ENCODE measurements at regions not wholly inside any gene's neighbourhood (a gene's known extent, or its start where the extent isn't known, plus 50 kb on each side); places are given as distances from the start of the nearest gene placed in this dataset.

- no peak overlapping the region for H3K27ac ChIP-seq (ENCODE audit: low read depth, low read length)
- no peaks in the 10 kb centered on the region; the same call in 1 of the 2 replicates for H3K23me2 ChIP-seq (ENCODE audit: low read depth, low read length)
- no peak overlapping the region for H3K56ac ChIP-seq (replicated peaks; ENCODE audit: insufficient read length, low read depth, low read length)
- no peak for FAIRE-seq
- H2AK5ac ChIP-seq (ENCODE audit: low read depth, low read length): no peak overlapping the region
- no peaks in the 10 kb centered on the region for H3K79me2 ChIP-seq (ENCODE audit: control insufficient read depth in 1 of 2, insufficient read depth in 2 of 2, low read length in 2 of 2)
- no peak overlapping the region for H4K5ac ChIP-seq (ENCODE audit: insufficient read length, low read depth, low read length)
- no peaks in the 10 kb centered on the region for H3K79me1 ChIP-seq (ENCODE audit: low read depth, low read length)
- DNase-seq (ENCODE audit: low read depth in 1 of 2, low spot score in 2 of 2): no peak
- H4K91ac ChIP-seq (replicated peaks; ENCODE audit: insufficient read length, low read length): no peak overlapping the region
- no peak overlapping the region for H3K9ac ChIP-seq (replicated peaks in 1 of 4; ENCODE audit: extremely low read depth in 1 of 4, low read depth in 3 of 4, low read length in 3 of 4)
- CTCF ChIA-PET (ENCODE audit: partially characterized antibody): interaction anchor here (1.1 to 1.7 kb wide), 3 partner anchors 20 to 191 kb away, joined by 3 to 12 read pairs (median 4); no protein-coding TSS in a partner anchor
- H3K36me3 ChIP-seq (ENCODE audit: control insufficient read depth in 2 of 4, insufficient read depth in 4 of 4, low read length in 3 of 4): no peaks in the 10 kb centered on the region
- H3K23ac ChIP-seq (ENCODE audit: insufficient read length): no peak overlapping the region
- H3K4me2 ChIP-seq (ENCODE audit: insufficient read depth in 1 of 2, low read depth in 2 of 2, low read length in 2 of 2): no peak overlapping the region
- H3K4me1 ChIP-seq (replicated peaks in 1 of 4; ENCODE audit: control insufficient read depth in 3 of 4, insufficient read depth in 4 of 4, low read length in 3 of 4): no peaks in the 10 kb centered on the region
- no peak overlapping the region for H2BK12ac ChIP-seq (ENCODE audit: low read depth, low read length)
- no peak overlapping the region for H3K4ac ChIP-seq (replicated peaks; ENCODE audit: insufficient read length, low read depth, low read length)
- no peak overlapping the region for H3K14ac ChIP-seq (ENCODE audit: insufficient read length)
- POLR2A ChIA-PET (ENCODE audit: partially characterized antibody): no interaction called here
- no peak overlapping the region for H2AFZ ChIP-seq (ENCODE audit: low read length)
- H2BK15ac ChIP-seq (ENCODE audit: low read length): no peak overlapping the region
- H3K9me3 ChIP-seq (ENCODE audit: insufficient read depth in 2 of 2, low read depth in 1 of 2, low read length in 1 of 2): no peaks in the 10 kb centered on the region
- TF ChIP-seq SRF (IDR thresholded peaks at IDR 0.05; ENCODE audit: low read depth, low read length) (no peak), MAX (IDR thresholded peaks at IDR 0.05) (no peak), USF2 (IDR thresholded peaks at IDR 0.05; ENCODE audit: low read length) (no peak), RNF2 (IDR thresholded peaks at IDR 0.05; ENCODE audit: borderline replicate concordance, low read depth, low read length, missing control alignments, poor library complexity, severe bottlenecking) (no peak), EP300 (IDR thresholded peaks at IDR 0.05; ENCODE audit: borderline replicate concordance in 1 of 2, low read depth in 2 of 2, low read length in 2 of 2) (no peak), YY1 (IDR thresholded peaks at IDR 0.05; ENCODE audit: low read depth, low read length) (no peak), BACH1 (IDR thresholded peaks at IDR 0.05; ENCODE audit: low read length) (no peak), SIX5 (IDR thresholded peaks at IDR 0.05; ENCODE audit: low read depth, low read length) (no peak), POLR2A (IDR thresholded peaks at IDR 0.05; ENCODE audit: control extremely low read depth in 1 of 2, low read depth in 2 of 2, low read length in 2 of 2) (no peak), NANOG (IDR thresholded peaks at IDR 0.05; ENCODE audit: insufficient read depth, low read depth, low read length, poor library complexity, severe bottlenecking) (no peak)
- H3K27me3 ChIP-seq (replicated peaks in 1 of 4; ENCODE audit: control insufficient read depth in 3 of 4, extremely low read depth in 1 of 4, insufficient read depth in 3 of 4, low read length in 3 of 4): no peaks in the 10 kb centered on the region; a peak in 1 of 7 replicates
- H4K20me1 ChIP-seq (replicated peaks in 1 of 2; ENCODE audit: control insufficient read depth in 1 of 2, insufficient read depth in 2 of 2, low read length in 2 of 2): no peaks in the 10 kb centered on the region
- no peak overlapping the region for H2BK5ac ChIP-seq (ENCODE audit: low read depth, low read length)
- H3K18ac ChIP-seq (ENCODE audit: extremely low read depth, low read length): no peak overlapping the region
- no peak overlapping the region for H2BK20ac ChIP-seq (ENCODE audit: low read length)
- no peak overlapping the region for H4K8ac ChIP-seq (ENCODE audit: extremely low read depth, insufficient read depth, low read length)
- H3K4me3 ChIP-seq (ENCODE audit: extremely low read depth in 1 of 4, insufficient read depth in 2 of 4, low read depth in 3 of 4, low read length in 4 of 4): no peak overlapping the region
- WGBS, 2 experiments (ENCODE audit: extremely low coverage in 1 of 2, insufficient coverage in 1 of 2, insufficient read length in 1 of 2, insufficient replicate concordance in 2 of 2, low coverage in 1 of 2, low lambda C conversion rate in 2 of 2, missing lambda C conversion rate in 1 of 2): 81% methylated on average over 2 of the region's 2 CpGs; no CpG with 5 or more reads in 1 of the 2 experiments
- H2BK120ac ChIP-seq (replicated peaks; ENCODE audit: low read depth, low read length): no peak overlapping the region
Measured at GRCh38 chr1:19562847-19563246, 77.5 kb upstream of the CAPZB start.

Data from H1 (cell line).